H1 (cell line): ENCODE measurements at regions not wholly inside any gene's neighbourhood (a gene's known extent, or its start where the extent isn't known, plus 50 kb on each side); places are given as distances from the start of the nearest gene placed in this dataset.
"Not testable (repeated sequence)": the region's sequence is repeated elsewhere in the genome, so short reads cannot be mapped to it uniquely, and the experiment has no call there.

ENCODE experiments used
- CTCF ChIA-PET: fragments of 300-600 bp; sonication (Branson Sonifier 250); formaldehyde crosslinking; loops from one replicate; lab custom pipeline; 2021; ENCODE audit not compliant: partially characterized antibody; lab: Charles Lee
- POLR2A ChIA-PET: fragments of 300-600 bp; sonication (Branson Sonifier 250); formaldehyde crosslinking; loops from one replicate; lab custom pipeline; 2021; ENCODE audit warnings: inconsistent platforms; ENCODE audit not compliant: partially characterized antibody; lab: Charles Lee
- DNase-seq, 2 experiments: peaks; one replicate each; pipeline versions ENCODE4 v3.0.0 to v3.0.0-alpha.2; 2010 to 2022; ENCODE audit warnings: low spot score in 2 of 2, low read depth in 1 of 2, mixed read lengths in 1 of 2
- FAIRE-seq: peaks from 2 replicates; lab custom pipeline; 2011; peaks lifted over from hg19 to GRCh38; lab: Jason Lieb, UNC
- H2AFZ ChIP-seq: 2 replicates; pipeline ENCODE4 v1.8.1; 2012; ENCODE audit warnings: low read length, inconsistent platforms
- H2AK5ac ChIP-seq: 2 replicates; pipeline ENCODE4 v1.6.1; 2013; ENCODE audit warnings: low read depth, low read length
- H2BK120ac ChIP-seq: replicated peaks from 2 replicates; pipeline ENCODE3; 2013; ENCODE audit warnings: low read depth, low read length, inconsistent platforms
- H2BK12ac ChIP-seq: 2 replicates; pipeline ENCODE4 v1.6.1; 2013; ENCODE audit warnings: low read depth, low read length
- H2BK15ac ChIP-seq: 2 replicates; pipeline ENCODE4 v1.6.1; 2013; ENCODE audit warnings: low read length
- H2BK20ac ChIP-seq: 2 replicates; pipeline ENCODE4 v1.6.1; 2013; ENCODE audit warnings: low read length
- H2BK5ac ChIP-seq: 2 replicates; pipeline ENCODE4 v1.6.1; 2013; ENCODE audit warnings: low read depth, low read length
- H3K14ac ChIP-seq: 2 replicates; pipeline ENCODE4 v1.6.1; 2013; ENCODE audit warnings: inconsistent platforms; ENCODE audit not compliant: insufficient read length
- H3K18ac ChIP-seq: 2 replicates; pipeline ENCODE4 v1.6.1; 2013; ENCODE audit warnings: low read length; ENCODE audit errors: extremely low read depth
- H3K23ac ChIP-seq: 2 replicates; pipeline ENCODE4 v1.6.1; 2013; ENCODE audit warnings: inconsistent platforms; ENCODE audit not compliant: insufficient read length
- H3K23me2 ChIP-seq: 2 replicates; pipeline ENCODE4 v1.6.1; 2013; ENCODE audit warnings: low read depth, low read length
- H3K27ac ChIP-seq: 2 replicates; pipeline ENCODE4 v1.6.1; 2011; ENCODE audit warnings: low read depth, low read length, inconsistent platforms
- H3K27me3 ChIP-seq, 4 experiments: replicated peaks in 1 of 4; 1 replicate in 1 of 4; 2 replicates in 3 of 4; pipeline versions ENCODE4 v1.6.1 to v1.8.1; 2011 to 2013; ENCODE audit warnings: low read length in 3 of 4, mild to moderate bottlenecking in 3 of 4, inconsistent platforms in 2 of 4, mixed read lengths in 2 of 4, moderate library complexity in 1 of 4; ENCODE audit not compliant: control insufficient read depth in 3 of 4, insufficient read depth in 3 of 4; ENCODE audit errors: extremely low read depth in 1 of 4
- H3K36me3 ChIP-seq, 4 experiments: 2 replicates each; pipeline versions ENCODE4 v1.6.1 to v1.8.1; 2011 to 2013; ENCODE audit warnings: mild to moderate bottlenecking in 4 of 4, low read length in 3 of 4, moderate library complexity in 2 of 4, control low read depth in 1 of 4, inconsistent platforms in 1 of 4; ENCODE audit not compliant: insufficient read depth in 4 of 4, control insufficient read depth in 2 of 4
- H3K4ac ChIP-seq: replicated peaks from 2 replicates; pipeline ENCODE3; 2013; ENCODE audit warnings: low read length, low read depth, mixed read lengths, inconsistent platforms; ENCODE audit not compliant: insufficient read length
- H3K4me1 ChIP-seq, 4 experiments: replicated peaks in 1 of 4; 1 replicate in 1 of 4; 2 replicates in 3 of 4; pipeline versions ENCODE4 v1.6.1 to v1.8.1; 2011 to 2013; ENCODE audit warnings: low read length in 3 of 4, inconsistent platforms in 2 of 4, mixed read lengths in 1 of 4; ENCODE audit not compliant: insufficient read depth in 4 of 4, control insufficient read depth in 3 of 4
- H3K4me2 ChIP-seq, 2 experiments: 2 replicates each; pipeline versions ENCODE4 v1.6.1 to v1.8.1; 2011 to 2013; ENCODE audit warnings: low read depth in 2 of 2, low read length in 2 of 2, control low read depth in 1 of 2, inconsistent platforms in 1 of 2, mild to moderate bottlenecking in 1 of 2; ENCODE audit not compliant: insufficient read depth in 1 of 2
- H3K4me3 ChIP-seq, 4 experiments: fragments of 200-600, 300-600 bp in 1 of 4; sonication (generic), shearing (Covaris generic), sonication (Bioruptor Twin) in 1 of 4; 2 replicates each; pipeline versions ENCODE4 v1.5.1 to v1.8.1; 2011 to 2016; ENCODE audit warnings: low read length in 4 of 4, low read depth in 3 of 4, control low read depth in 2 of 4, inconsistent platforms in 2 of 4, mild to moderate bottlenecking in 2 of 4, mixed read lengths in 1 of 4, moderate library complexity in 1 of 4; ENCODE audit not compliant: insufficient read depth in 2 of 4; ENCODE audit errors: extremely low read depth in 1 of 4
- H3K56ac ChIP-seq: replicated peaks from 2 replicates; pipeline ENCODE3; 2013; ENCODE audit warnings: low read depth, mild to moderate bottlenecking, mixed read lengths, low read length, inconsistent platforms; ENCODE audit not compliant: insufficient read length
- H3K79me1 ChIP-seq: 2 replicates; pipeline ENCODE4 v1.6.1; 2013; ENCODE audit warnings: low read depth, low read length, control low read depth
- H3K79me2 ChIP-seq, 2 experiments: 2 replicates each; pipeline versions ENCODE4 v1.6.1 to v1.8.1; 2012 to 2013; ENCODE audit warnings: low read length in 2 of 2, mild to moderate bottlenecking in 2 of 2, inconsistent platforms in 1 of 2; ENCODE audit not compliant: insufficient read depth in 2 of 2, control insufficient read depth in 1 of 2
- H3K9ac ChIP-seq, 4 experiments: replicated peaks in 1 of 4; 1 replicate in 1 of 4; 2 replicates in 3 of 4; pipeline versions ENCODE4 v1.6.1 to v1.8.1; 2011 to 2013; ENCODE audit warnings: low read depth in 3 of 4, low read length in 3 of 4, control low read depth in 2 of 4, mild to moderate bottlenecking in 2 of 4, moderate library complexity in 2 of 4, inconsistent platforms in 1 of 4; ENCODE audit errors: extremely low read depth in 1 of 4
- H3K9me3 ChIP-seq, 2 experiments: 2 replicates each; pipeline versions ENCODE4 v1.6.1 to v1.8.1; 2012 to 2013; ENCODE audit warnings: mild to moderate bottlenecking in 2 of 2, moderate library complexity in 2 of 2, control low read depth in 1 of 2, inconsistent platforms in 1 of 2, low read depth in 1 of 2, low read length in 1 of 2, mixed read lengths in 1 of 2; ENCODE audit not compliant: insufficient read depth in 2 of 2
- H4K20me1 ChIP-seq, 2 experiments: replicated peaks in 1 of 2; 2 replicates each; pipeline versions ENCODE3 to v1.8.1; 2011 to 2013; ENCODE audit warnings: inconsistent platforms in 2 of 2, low read length in 2 of 2, mild to moderate bottlenecking in 1 of 2; ENCODE audit not compliant: insufficient read depth in 2 of 2, control insufficient read depth in 1 of 2
- H4K5ac ChIP-seq: 2 replicates; pipeline ENCODE4 v1.6.1; 2013; ENCODE audit warnings: low read length, low read depth, mixed read lengths, inconsistent platforms; ENCODE audit not compliant: insufficient read length
- H4K8ac ChIP-seq: 2 replicates; pipeline ENCODE4 v1.8.0; 2013; ENCODE audit warnings: mild to moderate bottlenecking, moderate library complexity, low read length, inconsistent platforms; ENCODE audit not compliant: insufficient read depth; ENCODE audit errors: extremely low read depth
- H4K91ac ChIP-seq: replicated peaks from 2 replicates; pipeline ENCODE3; 2013; ENCODE audit warnings: low read length, mixed read lengths, inconsistent platforms; ENCODE audit not compliant: insufficient read length
- WGBS, 2 experiments: shearing (Covaris generic) in 1 of 2; methylation state at CpG; one replicate each; pipeline versions ENCODE4 v1.1.6 to v1.1.7; 2013 to 2015; ENCODE audit warnings: low lambda C conversion rate in 2 of 2, mixed read lengths in 2 of 2, inconsistent platforms in 1 of 2, low coverage in 1 of 2, missing lambda C conversion rate in 1 of 2; ENCODE audit not compliant: insufficient replicate concordance in 2 of 2, insufficient coverage in 1 of 2, insufficient read length in 1 of 2; ENCODE audit errors: extremely low coverage in 1 of 2, missing lambda C conversion rate in 1 of 2; 5-methylcytosine and 5-hydroxymethylcytosine counted together

GRCh38 chr2:21214085-21214484, 90.3 kb downstream of the TDRD15 start:
- WGBS, 2 experiments: 92% methylated on average over 10 of the region's 10 CpGs; no CpG with 5 or more reads in 1 of the 2 experiments
- H3K9me3 ChIP-seq, H3K27me3 ChIP-seq, H4K5ac ChIP-seq, H3K56ac ChIP-seq, H3K18ac ChIP-seq, H2BK15ac ChIP-seq, POLR2A ChIA-PET, H3K27ac ChIP-seq, DNase-seq, H3K23me2 ChIP-seq, H3K14ac ChIP-seq, CTCF ChIA-PET, FAIRE-seq, H3K79me2 ChIP-seq, H3K4ac ChIP-seq, H2BK5ac ChIP-seq, H2BK120ac ChIP-seq, H3K9ac ChIP-seq, H3K4me1 ChIP-seq, H3K4me3 ChIP-seq, H3K36me3 ChIP-seq, H3K23ac ChIP-seq, H3K4me2 ChIP-seq, H4K8ac ChIP-seq, H4K20me1 ChIP-seq, H2AFZ ChIP-seq, H4K91ac ChIP-seq, H2BK12ac ChIP-seq, H2AK5ac ChIP-seq, H2BK20ac ChIP-seq, H3K79me1 ChIP-seq: not testable (repeated sequence)
